HEK293 (cell line): ENCODE measurements at regions not wholly inside any gene's neighbourhood (a gene's known extent, or its start where the extent isn't known, plus 50 kb on each side); places are given as distances from the start of the nearest gene placed in this dataset.

Experiments used
- AEBP2 ChIP-seq: fragments of 450-650 bp; formaldehyde crosslinking; IDR thresholded peaks from 2 replicates; pipeline ENCODE4 v1.5.1; 2016; ENCODE audit warnings: missing biosample characterization, missing genetic modification characterization, borderline replicate concordance
- ATF2 ChIP-seq: fragments of 450-650 bp; formaldehyde crosslinking; IDR thresholded peaks from 2 replicates; pipeline ENCODE4 v1.5.1; 2016; ENCODE audit warnings: missing biosample characterization, missing genetic modification characterization, low read depth
- CTCF ChIP-seq: fragments of 450-650 bp; formaldehyde crosslinking; IDR thresholded peaks from 2 replicates; pipeline ENCODE4 v1.5.1; 2016; ENCODE audit warnings: missing biosample characterization, missing genetic modification characterization
- HOXC10 ChIP-seq: sonication (generic); formaldehyde crosslinking; IDR thresholded peaks from 2 replicates; pipeline ENCODE4 v1.8.1; 2023; ENCODE audit warnings: mild to moderate bottlenecking, missing genetic modification reagents
- PRDM10 ChIP-seq: fragments of 450-650 bp; formaldehyde crosslinking; IDR thresholded peaks from 2 replicates; pipeline ENCODE4 v1.5.1; 2016; ENCODE audit warnings: missing biosample characterization, missing genetic modification characterization
- PRDM2 ChIP-seq: fragments of 450-650 bp; formaldehyde crosslinking; IDR thresholded peaks from 2 replicates; pipeline ENCODE4 v1.5.1; 2016; ENCODE audit warnings: missing biosample characterization, missing genetic modification characterization, borderline replicate concordance
- REST ChIP-seq: fragments of 450-650 bp; formaldehyde crosslinking; IDR thresholded peaks from 2 replicates; pipeline ENCODE4 v1.5.1; 2016; ENCODE audit warnings: missing biosample characterization, missing genetic modification characterization
- TSHZ1 ChIP-seq: fragments of 450-650 bp; formaldehyde crosslinking; IDR thresholded peaks from 2 replicates; pipeline ENCODE4 v1.5.1; 2016; ENCODE audit warnings: missing biosample characterization, missing genetic modification characterization, borderline replicate concordance
- ZFP3 ChIP-seq: fragments of 450-650 bp; formaldehyde crosslinking; IDR thresholded peaks from 2 replicates; pipeline ENCODE4 v1.5.1; 2016; ENCODE audit warnings: low read depth, missing biosample characterization, missing genetic modification characterization
- ZFP69B ChIP-seq: fragments of 450-650 bp; formaldehyde crosslinking; IDR thresholded peaks from 2 replicates; pipeline ENCODE4 v1.5.1; 2016; ENCODE audit warnings: missing biosample characterization, missing genetic modification characterization
- ZNF350 ChIP-seq: fragments of 450-650 bp; formaldehyde crosslinking; IDR thresholded peaks from 2 replicates; pipeline ENCODE4 v1.5.0; 2017; ENCODE audit warnings: missing biosample characterization, mild to moderate bottlenecking, missing genetic modification characterization
- ZNF513 ChIP-seq: fragments of 450-650 bp; IDR thresholded peaks from 2 replicates; pipeline ENCODE4 v1.5.1; 2018; ENCODE audit warnings: missing biosample characterization, missing genetic modification characterization
- ZNF785 ChIP-seq: fragments of 450-650 bp; formaldehyde crosslinking; IDR thresholded peaks from 2 replicates; pipeline ENCODE4 v1.5.1; 2016; ENCODE audit warnings: missing biosample characterization, missing genetic modification characterization

GRCh38 chr7:56229631-56230030, 113.4 kb upstream of the NUPR2 start:
- TF ChIP-seq ZFP69B (tag by site-specific recombination) (no peak), ATF2 (no peak), PRDM10 (no peak), TSHZ1 (no peak), CTCF (tag by site-specific recombination) (no peak), ZNF350 (tag by site-specific recombination) (no peak), HOXC10 (no peak), ZNF513 (tag by site-specific recombination) (no peak), ZFP3 (tag by site-specific recombination) (no peak), AEBP2 (no peak), ZNF785 (no peak), PRDM2 (tag by site-specific recombination) (no peak), REST (tag by site-specific recombination) (no peak)
